ENCODE measurements at regions not wholly inside any gene's neighbourhood (a gene's known extent, or its start where the extent isn't known, plus 50 kb on each side); places are given as distances from the start of the nearest gene placed in this dataset.

GRCh38 chr10:58901092-58901646 is 275.3 kb upstream of the PHYHIPL start:
- TF ChIP-seq, protein P1, sequence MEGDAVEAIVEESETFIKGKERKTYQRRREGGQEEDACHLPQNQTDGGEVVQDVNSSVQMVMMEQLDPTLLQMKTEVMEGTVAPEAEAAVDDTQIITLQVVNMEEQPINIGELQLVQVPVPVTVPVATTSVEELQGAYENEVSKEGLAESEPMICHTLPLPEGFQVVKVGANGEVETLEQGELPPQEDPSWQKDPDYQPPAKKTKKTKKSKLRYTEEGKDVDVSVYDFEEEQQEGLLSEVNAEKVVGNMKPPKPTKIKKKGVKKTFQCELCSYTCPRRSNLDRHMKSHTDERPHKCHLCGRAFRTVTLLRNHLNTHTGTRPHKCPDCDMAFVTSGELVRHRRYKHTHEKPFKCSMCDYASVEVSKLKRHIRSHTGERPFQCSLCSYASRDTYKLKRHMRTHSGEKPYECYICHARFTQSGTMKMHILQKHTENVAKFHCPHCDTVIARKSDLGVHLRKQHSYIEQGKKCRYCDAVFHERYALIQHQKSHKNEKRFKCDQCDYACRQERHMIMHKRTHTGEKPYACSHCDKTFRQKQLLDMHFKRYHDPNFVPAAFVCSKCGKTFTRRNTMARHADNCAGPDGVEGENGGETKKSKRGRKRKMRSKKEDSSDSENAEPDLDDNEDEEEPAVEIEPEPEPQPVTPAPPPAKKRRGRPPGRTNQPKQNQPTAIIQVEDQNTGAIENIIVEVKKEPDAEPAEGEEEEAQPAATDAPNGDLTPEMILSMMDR (IDR thresholded peaks at IDR 0.05) = no peak
- no peak for TF ChIP-seq POLR2AphosphoS5 (IDR thresholded peaks at IDR 0.05)

All from suprapubic skin (tissue), 3 donors.